LHCN-M2 (cell line): ENCODE measurements at regions not wholly inside any gene's neighbourhood (a gene's known extent, or its start where the extent isn't known, plus 50 kb on each side); places are given as distances from the start of the nearest gene placed in this dataset.
A peak's percentile ranks its signal among the peaks of the same experiment; 100 is the strongest.

ENCODE experiments used
- DNase-seq: peaks from one replicate; pipeline ENCODE4 v3.0.0-alpha.2; 2012; ENCODE audit warnings: low read depth

DNA sequence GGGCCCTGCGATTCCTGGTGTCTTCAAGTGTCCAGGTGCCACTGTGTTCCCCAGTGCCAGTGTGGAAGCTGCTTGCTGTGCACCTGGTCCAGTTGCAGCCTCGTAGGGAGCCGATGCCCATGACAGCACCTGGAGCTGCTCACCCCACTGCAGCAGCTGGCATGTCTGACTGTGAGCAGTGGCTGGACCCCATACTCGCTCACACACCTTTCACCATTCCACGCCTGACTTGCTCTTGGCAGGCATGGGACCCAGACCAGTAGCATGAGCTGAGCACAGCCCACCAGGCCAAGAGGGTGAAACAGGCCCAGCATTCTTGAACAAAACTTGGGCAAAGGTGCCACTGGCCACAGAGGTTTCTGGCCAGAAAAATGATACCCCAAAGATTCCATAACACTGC lies 124.5 kb upstream of the THY1 start:
- no peak for DNase-seq

DNA sequence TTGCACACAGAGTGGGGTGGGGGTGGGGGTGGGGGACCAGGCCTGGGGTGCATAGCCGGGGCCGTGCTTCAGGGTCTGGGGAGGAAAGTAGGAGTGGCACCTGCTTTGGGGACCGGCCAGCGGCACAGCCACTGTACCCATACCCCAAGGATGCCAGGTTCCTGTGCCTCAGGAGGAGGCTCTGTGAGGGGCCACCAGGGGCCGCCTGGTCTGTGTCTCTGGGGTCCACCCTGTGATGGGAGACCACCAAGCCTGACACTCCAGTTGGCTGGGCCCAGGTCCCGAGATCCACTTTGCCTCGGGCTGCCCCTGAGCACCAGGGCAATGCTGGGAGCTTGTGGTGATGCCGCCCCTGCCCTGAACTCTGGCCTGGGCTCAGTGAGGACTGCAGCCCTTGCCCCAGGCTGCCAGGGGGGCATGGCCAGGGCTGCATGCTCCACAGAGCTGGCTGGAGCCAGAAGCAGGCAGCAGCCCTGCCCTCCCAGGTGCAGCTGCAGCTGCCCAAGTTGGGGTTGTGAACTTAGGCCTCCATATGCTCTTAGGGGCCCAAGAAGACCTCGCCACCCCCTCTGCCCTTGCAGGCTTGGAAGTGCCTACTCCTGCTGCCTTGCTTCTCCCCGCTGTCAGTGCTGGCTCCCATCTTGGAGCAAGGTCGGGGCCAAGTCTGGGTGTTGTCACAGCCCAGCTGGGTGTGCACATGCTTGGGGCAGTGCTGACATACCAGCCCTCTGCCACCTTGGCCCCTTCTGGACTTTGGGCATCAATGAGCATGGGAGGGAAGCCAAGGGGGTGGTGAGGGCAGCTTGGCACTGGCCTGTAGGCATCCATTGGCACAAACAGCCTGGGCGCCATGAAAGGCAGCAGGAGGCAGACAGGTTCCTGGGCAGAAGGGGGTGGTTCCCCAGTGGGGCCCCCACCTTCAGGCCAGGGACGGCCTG lies 123.3 kb upstream of the THY1 start:
- no peak for DNase-seq

DNA sequence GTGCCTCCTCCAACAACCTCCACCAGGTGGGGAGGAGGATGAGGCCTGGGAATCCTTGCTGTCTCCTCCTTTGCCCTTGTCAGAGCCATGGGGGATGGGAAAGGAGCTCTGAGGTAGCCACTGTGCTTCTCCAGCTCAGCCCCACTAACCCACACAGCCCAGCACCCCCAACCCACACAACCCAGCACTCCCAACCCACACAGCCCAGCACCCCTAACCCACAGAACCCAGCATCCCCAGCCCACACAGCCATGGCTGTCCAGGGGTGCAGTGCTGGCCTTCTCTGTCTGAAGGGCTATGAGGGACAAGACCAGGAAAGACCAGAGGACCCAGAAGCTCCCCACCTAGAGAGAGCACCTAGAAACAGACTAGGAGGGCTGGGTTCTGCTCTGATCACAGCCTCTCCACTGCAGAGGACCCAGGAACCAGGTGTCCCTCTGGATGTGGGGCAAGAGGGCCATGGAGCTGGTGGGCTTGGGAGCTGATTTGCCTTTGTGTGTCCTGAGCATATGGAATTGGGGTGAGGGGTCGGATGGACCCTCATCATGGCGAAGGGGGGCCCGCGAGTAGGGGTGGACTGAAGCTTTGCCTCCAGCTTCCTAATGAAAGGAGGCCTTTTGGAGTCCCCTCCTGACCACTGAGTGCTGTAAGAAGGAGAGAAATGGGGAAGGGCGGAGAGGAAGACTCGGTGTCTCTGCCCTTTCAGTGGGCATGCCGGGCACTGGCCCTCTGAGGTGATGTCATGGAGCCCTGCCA lies 117.6 kb upstream of the THY1 start:
- DNase-seq: no peak

DNA sequence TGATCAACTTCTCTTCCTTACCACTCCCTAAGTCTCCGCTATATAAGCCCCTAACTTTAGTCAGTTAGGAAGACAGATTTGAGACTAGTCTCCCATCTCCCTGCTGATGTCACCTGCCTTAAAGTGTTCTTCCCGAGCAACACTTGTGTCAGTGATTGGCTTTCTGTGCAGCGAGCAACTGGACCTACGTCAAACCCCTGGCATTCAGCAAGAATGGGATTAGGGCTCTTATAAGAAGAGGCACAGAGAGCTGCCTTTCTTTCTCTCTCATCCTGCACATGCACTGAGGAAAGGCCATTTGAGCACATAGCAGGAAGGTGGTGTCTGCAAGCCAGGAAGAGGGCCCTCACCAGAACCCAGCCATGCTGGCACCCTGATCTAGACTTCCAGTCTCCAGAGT lies 116.6 kb upstream of the THY1 start:
- DNase-seq: no peak

DNA sequence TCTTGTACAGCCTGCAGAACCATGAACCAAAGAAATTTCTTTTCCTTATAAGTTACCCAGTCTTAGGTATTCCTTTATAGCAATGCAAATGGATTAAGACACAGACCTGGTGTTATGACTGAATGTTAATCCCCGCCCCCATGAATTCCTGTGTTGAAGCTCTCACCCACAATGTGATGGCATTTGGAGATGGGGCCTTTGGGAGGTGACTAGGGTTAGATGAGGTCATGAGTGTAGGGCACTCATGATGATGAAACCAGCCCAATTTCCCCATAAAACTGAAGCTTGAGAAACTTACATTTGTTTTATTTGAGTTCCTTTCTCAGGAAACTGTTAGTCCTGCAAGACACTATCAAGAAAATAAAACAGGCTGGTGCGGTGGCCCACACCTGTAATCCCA lies 115.8 kb upstream of the THY1 start:
- DNase-seq: peak; percentile 58

DNA sequence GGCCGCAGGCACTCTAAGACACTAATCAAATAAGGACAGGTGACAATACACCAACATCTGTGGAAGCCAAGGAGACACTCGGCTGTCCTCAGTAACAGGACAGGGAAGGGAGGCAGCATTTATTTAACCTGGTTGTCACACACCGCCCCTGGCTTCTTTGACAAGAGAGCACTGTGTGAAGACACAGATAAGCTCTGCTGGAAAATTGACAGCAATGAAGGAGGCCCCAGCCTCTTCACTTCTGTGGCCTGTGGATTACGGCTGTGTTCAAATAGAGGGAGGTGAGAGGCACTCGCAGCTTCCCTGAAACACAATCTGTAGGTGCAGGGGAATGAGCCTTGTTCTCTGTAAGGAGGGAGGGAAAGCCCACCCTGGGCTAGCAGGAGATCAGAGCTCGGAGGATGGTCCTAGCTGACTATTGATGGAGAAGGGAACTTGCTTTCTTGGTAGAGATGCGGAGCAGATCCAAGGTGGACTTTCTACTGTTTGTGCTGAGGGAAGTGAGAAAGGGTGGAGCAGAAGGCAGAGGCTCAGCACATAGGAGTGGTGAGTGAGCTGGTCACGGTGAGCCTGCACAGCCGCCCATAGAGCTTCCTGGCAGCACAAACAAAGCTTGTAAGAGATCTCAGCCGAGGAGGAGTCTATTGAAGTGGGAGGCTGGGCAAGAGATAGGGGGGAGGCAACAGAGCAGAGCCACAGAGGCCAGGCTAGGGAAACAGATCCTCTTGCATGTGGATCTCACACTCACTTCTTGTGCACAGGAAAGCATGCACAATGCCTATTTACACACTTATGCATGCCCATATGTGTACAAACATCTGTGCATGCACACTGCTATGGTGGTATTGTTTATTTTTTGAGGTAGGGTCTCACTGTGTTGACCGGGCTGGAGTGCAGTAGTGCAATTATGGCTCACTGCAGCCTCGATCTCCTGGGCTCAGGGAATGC lies 114.6 kb upstream of the THY1 start:
- DNase-seq: no peak

DNA sequence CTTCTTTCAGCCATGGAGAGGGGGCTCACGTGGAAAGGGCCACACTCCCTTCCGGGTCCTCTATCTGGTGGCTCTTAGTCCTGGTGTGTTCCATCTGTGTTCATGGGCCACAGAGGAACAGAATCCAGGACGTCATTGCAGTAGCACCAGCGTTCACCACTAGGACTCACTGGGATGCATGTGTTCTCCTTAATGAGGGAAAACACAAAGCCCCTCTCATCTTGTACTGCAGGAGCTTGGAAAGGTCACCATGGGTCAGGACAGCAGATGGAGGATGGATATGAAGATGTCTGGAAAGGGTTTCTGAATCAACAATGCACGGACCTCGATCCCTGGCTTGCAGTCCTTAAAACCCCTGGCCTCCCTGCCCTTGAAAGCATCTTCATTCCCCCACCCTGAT lies 113.8 kb upstream of the THY1 start:
- DNase-seq: no peak

DNA sequence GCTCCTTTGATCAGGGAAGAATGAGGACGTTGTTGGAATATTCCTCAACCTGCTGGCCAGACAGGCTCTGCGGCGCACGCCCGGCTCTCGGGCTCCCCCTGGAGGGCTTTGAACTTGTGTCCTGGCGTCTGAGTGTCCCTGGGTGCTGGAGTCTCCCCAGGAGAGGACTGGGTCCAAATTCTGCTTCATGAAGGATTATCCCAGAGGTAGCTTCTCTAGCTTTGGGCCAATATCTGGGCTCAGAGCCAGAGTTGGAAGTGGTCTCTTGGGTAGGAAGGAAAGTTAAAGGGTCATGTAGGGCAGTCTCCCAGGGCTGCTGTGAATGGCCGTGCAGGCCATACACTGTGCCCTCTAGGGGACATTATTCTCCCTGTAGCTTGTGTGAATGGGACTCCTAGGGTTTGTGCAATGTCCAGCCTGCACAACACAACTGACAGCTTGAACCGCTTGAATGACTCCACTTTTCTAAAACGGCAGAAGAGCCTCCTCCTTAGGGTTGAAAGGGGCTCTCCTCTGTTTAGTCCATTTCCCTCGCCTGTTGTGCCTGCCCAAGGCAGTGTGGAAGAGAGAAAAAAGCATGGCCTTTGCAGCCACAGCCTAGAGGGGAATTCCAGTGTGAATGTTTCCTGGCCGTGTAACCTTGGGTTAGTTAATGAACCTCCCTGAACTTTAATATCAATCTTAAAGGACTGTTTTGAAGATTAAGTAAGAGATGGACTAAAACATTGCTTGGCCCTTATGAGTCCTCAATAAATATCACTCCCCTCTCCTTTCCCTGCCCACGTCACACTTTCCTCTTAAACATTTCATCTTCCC lies 111.2 kb upstream of the THY1 start:
- DNase-seq: peak; percentile 62

DNA sequence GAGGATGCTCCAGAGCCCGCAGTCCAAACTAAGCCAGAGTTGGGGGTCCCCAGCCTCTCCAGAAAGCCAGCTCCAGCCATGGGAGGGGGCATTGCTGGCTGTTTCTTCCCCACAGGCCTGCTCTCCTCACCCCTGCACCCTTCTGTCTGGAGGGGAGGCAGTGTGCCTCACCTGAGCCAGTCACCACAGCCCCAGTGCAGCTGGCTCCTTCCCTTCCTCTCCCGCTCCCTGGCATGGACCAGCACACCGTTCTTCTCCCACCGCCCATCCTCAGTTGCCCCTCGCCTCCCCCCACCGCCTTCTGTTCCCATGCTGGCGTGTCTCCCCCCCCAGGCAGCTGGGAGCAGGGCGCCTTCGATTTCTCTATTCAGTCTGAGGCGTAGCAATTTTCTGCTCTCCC lies 110.5 kb upstream of the THY1 start:
- DNase-seq: no peak

DNA sequence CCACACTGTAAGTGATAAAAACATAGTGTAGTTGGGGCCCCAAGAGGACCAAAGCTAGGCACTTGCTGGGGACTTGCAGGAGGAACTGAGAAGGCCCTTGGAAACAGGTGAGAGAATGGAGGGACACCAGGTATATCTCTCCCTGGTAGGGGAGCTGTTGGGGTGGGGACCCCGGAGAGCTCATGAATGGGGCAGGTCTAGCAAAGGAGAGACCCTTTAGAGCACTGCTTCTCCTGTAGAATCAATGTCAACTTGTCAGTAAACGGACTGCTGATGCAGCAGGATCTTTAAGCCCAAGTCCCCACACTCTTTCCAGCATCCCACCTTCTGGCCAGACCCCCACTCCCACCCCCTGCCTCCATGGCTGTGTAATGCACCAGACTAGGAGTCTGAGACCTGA lies 109.6 kb upstream of the THY1 start:
- no peak for DNase-seq

DNA sequence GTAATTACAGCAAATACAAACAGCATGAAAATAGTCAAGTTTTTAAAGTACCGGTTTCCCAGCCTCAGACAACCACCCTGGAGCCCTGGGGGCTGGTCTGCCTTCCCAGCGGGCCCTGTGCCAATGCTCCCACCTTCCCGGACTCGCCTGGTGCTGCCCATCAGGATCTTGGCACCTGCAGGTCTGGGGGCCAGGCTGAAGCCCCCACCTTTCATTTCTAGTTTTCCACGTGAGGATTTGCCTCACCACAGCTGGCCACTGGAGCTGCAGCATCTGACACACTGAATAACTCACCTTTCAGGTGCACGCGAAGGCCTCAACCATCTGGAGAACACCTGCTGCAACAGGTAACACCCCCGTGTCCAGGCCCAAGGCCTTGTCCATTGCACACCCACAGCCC lies 108.7 kb upstream of the THY1 start:
- no peak for DNase-seq

DNA sequence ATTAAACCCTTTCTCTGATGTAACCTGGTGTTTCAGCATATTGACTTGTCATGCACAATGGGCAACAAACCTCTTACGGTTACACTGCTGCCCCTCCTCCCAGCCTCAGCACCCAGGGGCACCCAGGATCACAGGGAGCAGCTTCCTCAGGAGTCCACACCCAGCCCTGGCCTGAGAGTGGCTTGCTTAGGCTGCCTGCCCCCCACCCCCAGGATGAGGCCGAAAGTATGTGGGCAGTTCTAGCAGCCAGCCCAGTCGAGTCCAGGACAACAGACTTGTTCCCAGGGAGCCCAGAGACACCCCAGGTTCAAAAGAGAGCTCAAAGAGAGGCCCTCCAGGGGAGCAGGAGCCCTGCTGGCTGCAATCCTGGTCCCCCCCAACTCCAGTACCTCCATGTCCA lies 108.1 kb upstream of the THY1 start:
- no peak for DNase-seq

DNA sequence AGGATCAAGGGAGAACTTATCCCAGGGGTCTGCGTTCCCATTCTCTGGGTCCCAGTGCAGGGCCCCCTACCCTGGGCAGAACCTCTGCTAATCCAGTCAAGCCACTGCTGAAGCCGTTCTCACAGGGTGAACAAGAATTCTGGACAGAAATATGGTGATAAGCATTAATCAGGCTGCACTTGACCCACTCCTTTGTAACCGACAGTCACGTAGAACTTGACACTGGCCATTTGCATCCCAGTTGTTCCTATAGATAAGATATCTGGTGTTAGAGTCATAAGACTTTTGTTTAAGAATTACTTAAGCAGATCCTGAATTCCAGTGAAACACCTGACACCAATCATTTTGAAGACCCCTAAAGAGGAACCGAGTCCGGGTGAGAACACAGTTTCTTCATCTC lies 107.5 kb upstream of the THY1 start:
- DNase-seq: no peak

DNA sequence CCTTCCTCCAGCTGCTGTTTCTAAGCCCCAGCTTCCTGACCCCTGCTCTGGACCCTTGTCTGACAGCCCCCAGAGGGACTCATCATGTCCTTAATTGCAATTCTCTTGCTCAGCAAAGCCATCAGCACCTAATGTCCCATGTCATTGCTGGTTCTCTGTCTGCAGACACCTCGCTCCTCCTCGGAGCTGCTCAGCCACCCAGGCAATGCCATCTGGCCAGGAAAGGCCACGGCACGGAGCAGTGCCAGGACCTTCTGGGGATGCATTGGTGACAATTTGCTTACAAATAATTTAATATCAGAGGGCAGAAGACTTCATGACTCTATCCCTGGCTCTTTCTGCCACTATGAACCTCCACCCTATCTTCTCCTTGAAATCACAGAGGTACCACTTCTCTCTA lies 107.0 kb upstream of the THY1 start:
- no peak for DNase-seq

DNA sequence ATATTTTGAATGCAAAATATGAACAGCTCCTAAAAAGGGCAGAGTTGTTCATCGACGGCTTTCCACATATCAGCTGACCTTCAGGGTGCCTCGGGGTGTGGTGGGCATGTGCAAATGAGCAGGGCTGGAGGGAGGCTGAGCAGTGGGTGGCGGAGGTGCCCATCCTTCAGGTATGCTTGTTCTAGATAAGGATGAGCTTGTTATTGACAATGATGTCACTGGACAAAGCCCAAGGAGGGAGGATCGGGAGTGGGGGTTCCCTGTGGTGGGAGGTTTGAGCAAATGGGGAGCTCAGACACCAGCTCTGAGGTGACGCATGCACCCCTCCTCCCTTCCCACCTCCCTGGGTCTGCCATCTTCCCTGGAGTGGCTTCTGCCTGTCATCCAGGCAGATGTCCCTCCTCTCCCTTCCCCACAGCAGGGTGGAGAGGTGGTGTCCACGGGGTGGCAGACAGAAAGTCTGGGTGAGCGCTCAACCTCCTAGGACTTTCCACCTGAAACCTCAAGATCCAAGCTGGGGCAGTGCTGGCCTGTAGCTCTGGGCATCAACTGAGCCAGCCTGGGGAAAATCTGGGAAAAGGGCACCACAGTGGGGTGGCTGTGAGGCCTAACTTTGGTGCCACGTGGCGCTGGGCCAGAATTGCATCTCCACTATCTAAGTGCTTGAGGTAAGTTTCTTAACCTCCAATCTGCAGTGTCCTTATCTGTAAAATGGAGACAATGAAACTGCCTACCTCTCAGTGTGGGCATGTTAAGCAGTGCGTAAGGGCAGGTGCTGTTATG lies 106.3 kb upstream of the THY1 start:
- DNase-seq: no peak

DNA sequence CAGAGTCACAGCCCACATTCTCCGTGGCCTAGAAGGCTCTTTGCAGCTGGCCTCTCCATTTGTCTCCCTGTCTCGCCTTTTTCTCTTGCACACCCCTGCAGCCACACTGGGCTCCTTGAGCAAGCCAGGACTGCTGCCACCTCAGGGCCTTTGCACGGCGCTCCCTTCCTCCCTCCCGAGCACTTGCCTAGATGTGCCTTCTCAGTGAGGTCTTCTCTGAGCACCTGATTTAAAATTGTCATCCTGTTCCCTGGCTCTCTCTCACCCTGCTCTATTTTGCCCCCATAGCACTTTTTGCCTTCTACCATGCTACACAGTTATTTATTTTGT lies 102.9 kb upstream of the THY1 start:
- DNase-seq: no peak

DNA sequence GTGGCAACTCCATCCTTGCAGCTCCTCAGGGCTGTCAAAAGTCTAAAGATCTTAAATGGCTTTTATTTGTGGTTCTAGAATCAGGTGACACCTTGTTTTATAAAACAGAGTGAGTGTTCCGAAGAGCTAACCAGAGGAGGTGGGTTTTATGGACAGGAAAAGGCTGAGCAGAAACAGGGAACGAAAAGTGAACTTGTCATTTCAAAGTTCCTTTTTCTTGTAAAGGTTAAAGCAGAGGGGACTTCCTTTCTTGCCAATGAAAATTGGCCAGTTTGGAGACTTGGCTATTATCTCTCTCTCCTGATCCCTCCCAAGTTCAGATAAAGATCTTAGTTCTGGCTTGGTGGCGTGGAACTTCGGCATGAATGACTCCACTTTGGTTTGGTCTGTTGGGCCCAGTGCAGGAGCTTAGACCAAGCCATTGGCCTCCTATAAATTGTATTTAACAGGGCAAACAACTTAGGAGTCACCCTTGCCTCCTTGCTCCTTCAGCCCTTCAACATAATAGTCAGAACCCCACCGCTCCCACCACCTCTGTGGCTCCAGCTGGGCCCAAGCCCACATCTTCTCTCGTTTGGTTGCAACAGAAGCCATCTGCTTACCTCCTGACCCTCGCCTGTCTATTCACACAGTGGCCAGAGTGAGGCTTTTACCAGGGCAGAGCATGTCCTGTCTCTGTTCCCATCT lies 102.4 kb upstream of the THY1 start:
- DNase-seq: no peak

DNA sequence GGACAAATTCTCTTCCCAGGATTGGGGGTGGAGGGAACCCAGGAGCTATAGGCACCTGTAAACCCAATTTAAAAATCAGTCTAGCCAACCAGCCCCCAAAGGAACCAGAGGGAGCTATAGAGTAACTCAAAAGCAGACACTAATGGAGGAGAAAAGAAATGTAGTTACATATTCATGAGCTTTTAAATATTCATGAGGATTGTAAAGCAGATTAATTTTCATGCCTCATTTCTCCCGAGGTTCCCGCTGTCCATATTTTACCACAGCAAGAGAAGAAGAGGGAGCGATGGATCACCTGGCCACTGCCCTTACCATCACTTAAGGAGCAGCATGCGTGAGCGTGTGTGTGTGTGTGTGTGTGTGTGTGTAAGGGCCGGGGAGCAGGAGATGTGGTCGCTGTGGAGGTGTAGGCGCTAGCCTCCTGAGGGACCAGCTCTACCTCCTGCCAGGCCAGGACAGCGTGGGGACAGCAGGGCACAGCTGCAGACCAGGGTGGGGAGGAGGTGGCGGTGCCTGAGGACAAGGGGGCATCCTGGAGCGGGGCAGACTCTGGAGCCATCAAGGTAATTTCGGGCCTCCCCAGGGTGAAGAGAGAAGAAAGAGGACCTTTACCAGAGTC lies 100.7 kb upstream of the THY1 start:
- no peak for DNase-seq

DNA sequence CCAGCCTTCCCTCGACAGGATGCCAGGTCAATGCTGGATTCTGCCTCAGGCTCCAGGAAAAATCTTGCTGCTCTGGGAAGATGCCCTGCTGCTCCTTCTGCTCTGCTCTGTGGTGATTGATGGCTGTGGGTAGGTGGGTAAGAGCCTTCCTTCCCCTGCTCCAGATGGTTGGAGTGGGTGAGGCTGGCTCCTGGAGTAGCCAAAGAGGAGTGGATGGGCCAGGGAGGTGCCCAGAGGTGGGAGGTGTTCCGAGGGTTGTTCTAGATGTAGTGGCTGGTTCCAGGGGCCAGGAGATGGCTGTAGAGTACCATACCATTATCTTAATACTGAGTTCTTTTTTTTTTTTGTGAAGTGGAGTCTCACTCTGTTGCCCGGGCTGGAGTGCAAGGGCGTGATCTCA lies 99.6 kb upstream of the THY1 start:
- no peak for DNase-seq
